Karpas-422 (cell line): ENCODE measurements at regions not wholly inside any gene's neighbourhood (a gene's known extent, or its start where the extent isn't known, plus 50 kb on each side); places are given as distances from the start of the nearest gene placed in this dataset.

Experiments
- DNase-seq: peaks from one replicate; pipeline ENCODE4 v3.0.0-alpha.2; 2015
- H2AFZ ChIP-seq: fragments of 200-600 bp; sonication (generic); 2 replicates; pipeline ENCODE4 v1.6.1; 2014; ENCODE audit warnings: antibody characterized with exemption, low read length, mixed read lengths
- H3K27ac ChIP-seq: fragments of 200-600 bp; sonication (generic); 2 replicates; pipeline ENCODE4 v1.5.1; 2014; ENCODE audit warnings: mild to moderate bottlenecking, low read length, moderate library complexity
- H3K27me3 ChIP-seq: fragments of 200-600 bp; sonication (generic); 2 replicates; pipeline ENCODE4 v1.6.1; 2014; ENCODE audit warnings: low read length, mixed read lengths
- H3K36me3 ChIP-seq: fragments of 200-600 bp; sonication (generic); 2 replicates; pipeline ENCODE4 v1.6.1; 2014; ENCODE audit warnings: low read length, mixed read lengths; ENCODE audit not compliant: insufficient read depth
- H3K4me1 ChIP-seq: fragments of 200-600 bp; sonication (generic); 2 replicates; pipeline ENCODE4 v1.6.1; 2014; ENCODE audit warnings: mild to moderate bottlenecking, low read length, mixed read lengths
- H3K4me2 ChIP-seq: fragments of 200-600 bp; sonication (generic); 2 replicates; pipeline ENCODE4 v1.6.1; 2014; ENCODE audit warnings: low read length, low read depth, mild to moderate bottlenecking; ENCODE audit not compliant: poor library complexity, severe bottlenecking
- H3K4me3 ChIP-seq: fragments of 200-600 bp; sonication (generic); 2 replicates; pipeline ENCODE4 v1.5.1; 2014; ENCODE audit warnings: mild to moderate bottlenecking, antibody characterized with exemption, low read length, mixed read lengths
- H3K79me2 ChIP-seq: fragments of 200-600 bp; sonication (generic); 2 replicates; pipeline ENCODE4 v1.6.1; 2014; ENCODE audit warnings: mild to moderate bottlenecking, low read length, mixed read lengths
- H3K9ac ChIP-seq: fragments of 200-600 bp; sonication (generic); 2 replicates; pipeline ENCODE4 v1.6.0; 2014; ENCODE audit warnings: low read length
- H3K9me2 ChIP-seq: fragments of 200-600 bp; sonication (generic), shearing (Covaris generic); replicated peaks from 2 replicates; pipeline ENCODE4 v1.6.0; 2014; ENCODE audit warnings: mild to moderate bottlenecking, low read length, moderate library complexity; ENCODE audit not compliant: insufficient read depth
- H3K9me3 ChIP-seq: fragments of 300-700, 200-600 bp; sonication (generic); 2 replicates; pipeline ENCODE4 v1.6.1; 2014; ENCODE audit warnings: low read length, mixed read lengths
- H4K20me1 ChIP-seq: fragments of 200-600 bp; sonication (generic); 2 replicates; pipeline ENCODE4 v1.6.1; 2014; ENCODE audit warnings: mild to moderate bottlenecking, antibody characterized with exemption, low read length, low read depth; ENCODE audit not compliant: insufficient read depth

- no peaks in the 10 kb centered on the region for H3K9me2 ChIP-seq
- H3K4me3 ChIP-seq: no peak overlapping the region
- H3K27me3 ChIP-seq: no peaks in the 10 kb centered on the region
- no peak for DNase-seq
- H3K36me3 ChIP-seq: no peaks in the 10 kb centered on the region
- H3K9me3 ChIP-seq: peaks cover 50% of the 10 kb centered on the region
- no peak overlapping the region for H3K27ac ChIP-seq
- H3K9ac ChIP-seq: no peak overlapping the region
- no peaks in the 10 kb centered on the region for H3K4me1 ChIP-seq
- H3K79me2 ChIP-seq: no peaks in the 10 kb centered on the region
- no peak overlapping the region for H2AFZ ChIP-seq
- no peaks in the 10 kb centered on the region for H4K20me1 ChIP-seq
- no peak overlapping the region for H3K4me2 ChIP-seq
These were observed 269.2 kb downstream of the ALG10 start for GRCh38 chr12:34291426-34291901.

GRCh38 chr12:34292736-34293625 lies 270.7 kb downstream of the ALG10 start:
- no peak for DNase-seq
- Histone ChIP-seq H2AFZ (no peak overlapping the region), H4K20me1 (no peaks in the 10 kb centered on the region), H3K9me2 (no peaks in the 10 kb centered on the region), H3K4me1 (no peaks in the 10 kb centered on the region), H3K36me3 (no peaks in the 10 kb centered on the region), H3K27ac (no peak overlapping the region), H3K4me3 (no peak overlapping the region), H3K4me2 (no peak overlapping the region), H3K9ac (no peak overlapping the region), H3K9me3 (peaks cover 43% of the 10 kb centered on the region; the same call in 1 of the 2 replicates), H3K27me3 (no peaks in the 10 kb centered on the region), H3K79me2 (no peaks in the 10 kb centered on the region)

GRCh38 chr12:34294137-34294536 lies 271.8 kb downstream of the ALG10 start:
- no peak overlapping the region for H3K4me3 ChIP-seq
- DNase-seq: no peak
- H3K9me2 ChIP-seq: no peaks in the 10 kb centered on the region
- no peaks in the 10 kb centered on the region for H3K36me3 ChIP-seq
- no peak overlapping the region for H3K9ac ChIP-seq
- no peaks in the 10 kb centered on the region for H3K79me2 ChIP-seq
- no peak overlapping the region for H3K4me2 ChIP-seq
- H3K27ac ChIP-seq: no peak overlapping the region
- peaks cover 43% of the 10 kb centered on the region; the same call in 1 of the 2 replicates for H3K9me3 ChIP-seq
- H3K4me1 ChIP-seq: no peaks in the 10 kb centered on the region
- no peak overlapping the region for H2AFZ ChIP-seq
- H4K20me1 ChIP-seq: no peaks in the 10 kb centered on the region
- H3K27me3 ChIP-seq: no peaks in the 10 kb centered on the region

DNA sequence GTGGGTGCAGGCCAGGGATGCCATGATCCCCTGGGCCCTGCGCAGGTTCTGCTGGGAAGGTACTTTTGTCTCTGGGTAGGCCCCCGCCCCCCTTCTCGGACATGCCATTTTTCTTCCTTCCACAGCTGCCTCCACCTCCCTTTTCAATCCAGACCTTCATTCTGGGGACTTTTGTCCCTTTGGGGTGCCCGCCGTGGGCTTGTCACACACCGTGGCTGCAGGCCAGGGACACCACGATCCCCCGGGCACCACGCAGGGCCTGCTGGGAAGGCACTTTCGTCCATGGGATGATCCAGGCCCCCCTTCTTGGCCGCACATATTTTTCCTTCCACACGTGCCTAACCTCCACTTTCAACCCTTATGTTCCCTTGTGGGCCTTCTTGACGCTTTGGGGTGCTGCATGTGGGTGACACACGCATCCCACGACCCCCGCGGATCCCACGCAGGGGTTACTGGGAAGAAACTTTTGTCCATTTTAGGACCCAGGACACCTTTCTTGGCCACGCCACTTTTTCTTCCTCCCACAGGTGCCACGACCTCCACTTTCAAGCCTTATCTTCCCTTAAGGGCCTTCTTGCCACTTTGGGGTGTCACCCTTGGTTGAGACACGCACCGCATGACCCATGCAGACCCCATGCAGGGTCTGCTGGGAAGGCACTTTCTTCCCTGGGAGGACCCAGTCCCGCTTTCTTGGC lies 272.5 kb downstream of the ALG10 start:
- Histone ChIP-seq H3K36me3 (no peaks in the 10 kb centered on the region), H2AFZ (no peak overlapping the region), H3K27ac (no peak overlapping the region), H3K79me2 (no peaks in the 10 kb centered on the region), H3K4me3 (no peak overlapping the region), H3K9me2 (no peaks in the 10 kb centered on the region), H3K9ac (no peak overlapping the region), H3K4me2 (no peak overlapping the region), H3K27me3 (no peaks in the 10 kb centered on the region), H4K20me1 (no peaks in the 10 kb centered on the region), H3K4me1 (no peaks in the 10 kb centered on the region), H3K9me3 (peaks cover 43% of the 10 kb centered on the region; the same call in 1 of the 2 replicates)
- no peak for DNase-seq

DNA sequence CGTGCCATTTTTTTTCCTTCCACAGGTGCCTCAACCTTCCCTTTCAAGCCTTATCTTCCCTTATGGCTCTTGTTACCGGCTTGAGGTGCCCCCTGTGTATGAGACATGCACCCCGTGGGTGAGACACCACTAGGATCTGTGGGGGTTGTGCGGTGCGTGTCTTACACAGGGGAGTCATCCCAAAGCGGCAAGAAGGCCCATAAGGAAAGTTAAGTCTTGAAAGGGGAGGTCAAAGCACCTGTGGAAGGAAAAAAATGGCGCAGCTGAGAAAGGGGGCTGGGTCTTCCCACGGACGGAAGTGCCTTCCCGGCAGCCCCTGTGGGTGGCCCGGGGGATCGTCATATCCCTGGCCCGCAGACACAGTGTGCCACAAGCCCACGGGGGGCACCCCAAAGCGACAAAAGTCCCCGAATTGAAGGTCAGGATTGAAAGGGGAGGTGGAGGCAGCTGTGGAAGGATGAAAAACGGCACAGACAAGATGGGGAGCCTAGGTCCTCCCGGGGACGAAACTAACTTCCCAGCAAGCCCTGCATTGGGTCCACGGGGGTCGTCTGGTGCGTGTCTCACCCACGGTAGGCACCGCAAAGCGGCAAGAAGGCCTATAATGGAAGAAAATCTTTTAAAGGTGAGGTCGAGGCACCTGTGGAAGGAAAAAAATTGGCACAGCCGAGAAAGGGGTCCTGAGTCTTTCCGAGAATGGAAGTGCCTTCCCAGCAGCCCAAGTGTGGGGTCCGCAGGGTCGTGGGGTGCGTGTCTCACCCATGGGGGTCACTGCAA lies 273.3 kb downstream of the ALG10 start:
- DNase-seq: no peak
- Histone ChIP-seq H3K36me3 (no peaks in the 10 kb centered on the region), H3K4me2 (no peak overlapping the region), H3K79me2 (no peaks in the 10 kb centered on the region), H4K20me1 (no peaks in the 10 kb centered on the region), H3K4me1 (no peaks in the 10 kb centered on the region), H3K27me3 (no peaks in the 10 kb centered on the region), H3K9ac (no peak overlapping the region), H2AFZ (no peak overlapping the region), H3K4me3 (no peak overlapping the region), H3K9me2 (no peaks in the 10 kb centered on the region), H3K27ac (no peak overlapping the region), H3K9me3 (peaks cover 43% of the 10 kb centered on the region; the same call in 1 of the 2 replicates)

DNA sequence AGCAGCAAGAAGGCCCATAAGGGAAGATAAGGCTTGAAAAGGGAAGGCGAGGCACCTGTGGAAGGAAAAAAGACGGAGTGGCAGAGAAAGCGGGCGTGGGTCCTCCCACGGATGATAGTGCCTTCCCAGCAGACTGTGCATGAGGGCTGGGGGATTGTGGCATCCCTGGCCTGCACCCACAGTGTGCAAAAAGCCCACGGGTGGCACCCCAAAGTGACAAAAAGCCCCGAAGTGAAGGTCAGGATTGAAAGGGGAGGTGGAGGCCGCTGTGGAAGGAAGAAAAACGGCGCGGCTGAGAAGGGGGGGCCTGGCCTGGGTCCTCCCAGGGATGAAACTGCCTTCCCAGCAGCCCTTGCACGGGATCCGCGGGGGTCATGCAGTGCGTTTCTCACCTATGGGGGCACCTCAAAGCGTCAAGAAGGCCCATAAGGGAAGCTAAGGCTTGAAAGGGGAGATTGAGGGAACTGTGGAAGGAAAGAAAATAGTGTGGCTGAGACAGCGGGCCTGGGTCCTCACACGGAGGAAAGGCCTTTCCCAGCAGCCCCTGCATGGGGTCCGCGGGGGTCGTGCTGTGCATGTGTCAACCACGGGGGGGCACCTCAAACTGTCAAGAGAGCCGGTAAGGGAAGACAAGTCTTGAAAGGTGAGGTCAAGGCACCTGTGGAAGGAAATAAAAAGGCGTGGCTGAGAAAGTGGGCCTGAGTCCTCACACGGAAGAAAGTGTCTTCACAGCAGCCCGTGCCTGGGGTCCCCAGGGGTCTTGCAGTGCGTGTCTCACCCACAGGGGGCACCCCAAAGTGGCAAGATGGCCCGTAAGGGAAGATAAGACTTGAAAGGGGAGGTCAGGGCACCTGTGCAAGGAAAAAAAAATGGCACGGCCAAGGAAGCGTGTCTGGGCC lies 274.1 kb downstream of the ALG10 start:
- no peaks in the 10 kb centered on the region for H3K4me1 ChIP-seq
- H3K27me3 ChIP-seq: no peaks in the 10 kb centered on the region
- no peak overlapping the region for H2AFZ ChIP-seq
- no peak overlapping the region for H3K27ac ChIP-seq
- no peak overlapping the region for H3K4me3 ChIP-seq
- DNase-seq: no peak
- H3K36me3 ChIP-seq: no peaks in the 10 kb centered on the region
- H4K20me1 ChIP-seq: no peaks in the 10 kb centered on the region
- H3K79me2 ChIP-seq: no peaks in the 10 kb centered on the region
- no peaks in the 10 kb centered on the region for H3K9me2 ChIP-seq
- H3K4me2 ChIP-seq: no peak overlapping the region
- no peak overlapping the region for H3K9ac ChIP-seq
- peaks cover 39% of the 10 kb centered on the region; the same call in 1 of the 2 replicates for H3K9me3 ChIP-seq

- no peak overlapping the region for H3K9ac ChIP-seq
- no peak for DNase-seq
- no peaks in the 10 kb centered on the region for H3K27me3 ChIP-seq
- no peak overlapping the region for H2AFZ ChIP-seq
- H3K4me3 ChIP-seq: no peak overlapping the region
- H3K79me2 ChIP-seq: no peaks in the 10 kb centered on the region
- H3K9me2 ChIP-seq: no peaks in the 10 kb centered on the region
- no peak overlapping the region for H3K4me2 ChIP-seq
- H3K9me3 ChIP-seq: peaks cover 33% of the 10 kb centered on the region; the same call in 1 of the 2 replicates
- no peaks in the 10 kb centered on the region for H4K20me1 ChIP-seq
- no peaks in the 10 kb centered on the region for H3K36me3 ChIP-seq
- no peaks in the 10 kb centered on the region for H3K4me1 ChIP-seq
- no peak overlapping the region for H3K27ac ChIP-seq
These were observed 275.0 kb downstream of the ALG10 start for GRCh38 chr12:34297126-34297789.
